Choroid plexus epithelial cell (primary cell): ENCODE measurements at regions not wholly inside any gene's neighbourhood (a gene's known extent, or its start where the extent isn't known, plus 50 kb on each side); places are given as distances from the start of the nearest gene placed in this dataset.
A peak's percentile ranks its signal among the peaks of the same experiment; 100 is the strongest.

Source experiments
- DNase-seq: peaks from one replicate; pipeline ENCODE4 v3.0.0-alpha.2; 2010; ENCODE audit warnings: low read depth
- H3K4me3 ChIP-seq: 2 replicates; pipeline ENCODE4 v1.5.1; 2011; ENCODE audit warnings: low read depth, mild to moderate bottlenecking, control low read depth, low read length, moderate library complexity
- CTCF ChIP-seq: conservative IDR thresholded peaks from 2 replicates; pipeline ENCODE4 v1.5.1; 2011; ENCODE audit warnings: low read depth, mild to moderate bottlenecking, control low read depth, inconsistent platforms, low read length, moderate library complexity

- no peak for DNase-seq
- no peak for TF ChIP-seq CTCF
- no peak overlapping the region for H3K4me3 ChIP-seq
Observed at GRCh38 chr2:204317640-204318039, 227.6 kb upstream of the PARD3B start.

DNA sequence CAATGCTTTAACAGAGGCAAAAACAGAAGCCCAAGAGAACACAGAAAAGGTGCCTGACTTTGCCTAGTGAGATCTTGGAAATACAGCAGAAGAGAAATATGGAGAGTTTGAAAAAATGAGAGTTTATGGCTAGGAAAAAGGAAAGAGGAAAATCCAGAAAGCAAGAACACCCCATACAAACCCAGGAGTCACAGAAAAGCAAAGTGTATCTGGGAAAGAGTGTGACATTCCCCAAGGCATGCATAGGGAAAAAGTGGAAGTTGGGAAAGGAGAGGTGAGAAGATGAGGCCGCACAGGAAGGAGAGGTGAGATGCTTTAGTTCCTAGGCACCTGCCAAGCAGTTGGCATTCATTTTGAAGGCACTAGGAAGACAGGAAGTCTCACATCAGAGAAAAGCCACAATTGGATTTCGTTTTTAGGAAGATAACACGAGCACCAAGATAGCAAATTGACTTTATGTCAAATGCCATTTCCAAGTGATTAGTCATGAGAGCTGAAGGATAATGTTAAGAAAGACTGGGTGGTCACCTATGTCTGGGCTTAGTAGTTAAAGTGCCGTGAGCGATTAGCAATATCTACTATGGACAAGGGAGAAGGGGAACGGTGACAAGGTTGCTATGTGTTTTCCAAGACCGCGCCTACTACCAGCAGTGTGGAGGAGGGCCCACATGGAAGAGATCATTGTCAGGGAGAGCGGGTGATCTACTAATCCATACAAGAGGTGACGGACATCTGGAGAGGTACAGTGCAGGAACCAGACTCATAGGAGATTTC, 224.1 kb upstream of the PARD3B start:
- DNase-seq, result no peak
- TF ChIP-seq CTCF, result no peak
- H3K4me3 ChIP-seq, result no peak overlapping the region

- DNase-seq, result peak; percentile 27
- TF ChIP-seq CTCF, result no peak
- no peak overlapping the region for H3K4me3 ChIP-seq
Observed at GRCh38 chr2:204321910-204322751, 223.1 kb upstream of the PARD3B start.

- peak; percentile 86 for TF ChIP-seq CTCF
- DNase-seq, result peak; percentile 92
- H3K4me3 ChIP-seq, result no peak overlapping the region
Observed at GRCh38 chr2:204325468-204325867, 219.8 kb upstream of the PARD3B start.

DNA sequence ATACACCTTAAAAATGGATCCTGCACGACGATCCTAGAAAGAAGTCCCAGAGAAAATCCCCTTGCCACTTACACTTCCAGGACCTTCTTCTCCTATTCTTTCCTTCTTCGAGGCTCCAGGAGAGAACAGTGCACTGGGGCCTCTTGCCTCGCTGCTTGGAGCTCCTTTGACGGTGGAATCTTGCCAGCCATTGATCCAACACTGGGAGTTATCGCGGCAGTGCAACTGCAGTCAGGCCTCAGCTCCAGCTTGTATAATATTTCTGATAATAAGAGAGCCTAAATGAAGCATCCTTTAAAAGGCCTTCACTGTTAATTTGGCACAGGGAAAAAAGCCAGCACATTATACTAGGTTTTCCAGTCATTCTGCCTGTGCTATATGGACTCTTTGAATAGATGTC, 216.9 kb upstream of the PARD3B start:
- H3K4me3 ChIP-seq, result no peak overlapping the region
- no peak for TF ChIP-seq CTCF
- DNase-seq, result no peak

DNA sequence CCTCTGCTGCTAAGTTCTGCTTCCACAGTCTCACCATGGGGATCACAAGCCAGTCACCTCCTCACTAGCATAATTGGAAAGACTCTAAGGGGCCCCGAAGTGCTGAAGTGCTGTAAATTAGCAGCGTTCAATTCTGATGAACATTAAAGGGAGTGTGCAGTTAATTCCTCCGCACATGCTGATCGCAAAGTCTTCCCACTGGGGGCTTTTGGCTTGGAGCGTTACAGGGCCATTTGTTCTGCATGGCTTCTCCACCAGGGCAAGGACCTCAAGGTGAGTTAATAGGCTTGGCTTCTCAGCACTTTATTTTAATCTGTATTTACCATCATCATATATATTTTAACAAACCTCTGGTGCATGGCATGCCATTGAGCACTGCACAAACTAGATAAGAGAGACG, 216.3 kb upstream of the PARD3B start:
- H3K4me3 ChIP-seq, result no peak overlapping the region
- no peak for DNase-seq
- TF ChIP-seq CTCF, result no peak
